SU-DHL-6 (cell line): ENCODE measurements at regions not wholly inside any gene's neighbourhood (a gene's known extent, or its start where the extent isn't known, plus 50 kb on each side); places are given as distances from the start of the nearest gene placed in this dataset.

Experiments used
- H2AFZ ChIP-seq: fragments of 200-600 bp; sonication (generic); 2 replicates; pipeline ENCODE4 v1.6.1; 2014; ENCODE audit warnings: low read depth, mild to moderate bottlenecking, moderate library complexity, mixed read lengths, antibody characterized with exemption, low read length; ENCODE audit not compliant: severe bottlenecking
- H3F3A ChIP-seq: fragments of 200-600 bp; shearing (Covaris generic); 2 replicates; pipeline ENCODE4 v1.6.0; 2016; ENCODE audit warnings: antibody characterized with exemption, mild to moderate bottlenecking; ENCODE audit not compliant: insufficient read depth
- H3K27ac ChIP-seq: fragments of 200-600 bp; sonication (generic); 2 replicates; pipeline ENCODE4 v1.5.1; 2016; ENCODE audit warnings: low read depth, mild to moderate bottlenecking, low read length, moderate library complexity, mixed read lengths
- H3K27me3 ChIP-seq: fragments of 200-600 bp; sonication (generic), shearing (Covaris generic); 2 replicates; pipeline ENCODE4 v1.6.0; 2014; ENCODE audit warnings: mild to moderate bottlenecking, low read length
- H3K36me3 ChIP-seq: fragments of 200-600 bp; sonication (generic); 2 replicates; pipeline ENCODE4 v1.6.1; 2014; ENCODE audit warnings: mild to moderate bottlenecking, low read length, mixed read lengths
- H3K4me2 ChIP-seq: fragments of 300-600, 200-600 bp; shearing (Covaris generic), sonication (generic); 2 replicates; pipeline ENCODE4 v1.6.0; 2014; ENCODE audit warnings: low read length, low read depth, mild to moderate bottlenecking; ENCODE audit not compliant: poor library complexity, severe bottlenecking
- H3K4me3 ChIP-seq: fragments of 200-600 bp; sonication (generic); 2 replicates; pipeline ENCODE4 v1.5.1; 2014; ENCODE audit warnings: antibody characterized with exemption, low read length, mild to moderate bottlenecking, mixed read lengths; ENCODE audit not compliant: insufficient read depth, poor library complexity, severe bottlenecking
- H3K79me2 ChIP-seq: fragments of 200-600 bp; sonication (generic); 2 replicates; pipeline ENCODE4 v1.6.1; 2014; ENCODE audit warnings: mild to moderate bottlenecking, low read length, moderate library complexity; ENCODE audit not compliant: insufficient read depth
- H3K9ac ChIP-seq: fragments of 200-600 bp; sonication (generic); 2 replicates; pipeline ENCODE4 v1.7.0; 2014; ENCODE audit warnings: mild to moderate bottlenecking, low read length
- H3K9me2 ChIP-seq: fragments of 200-600 bp; sonication (generic); replicated peaks from 2 replicates; pipeline ENCODE4 v1.6.1; 2014; ENCODE audit warnings: low read length; ENCODE audit not compliant: insufficient read depth
- H3K9me3 ChIP-seq: fragments of 200-600 bp; sonication (generic); 2 replicates; pipeline ENCODE4 v1.6.1; 2014; ENCODE audit warnings: low read length, mixed read lengths; ENCODE audit not compliant: insufficient read depth
- H4K20me1 ChIP-seq: fragments of 200-600 bp; sonication (generic); 2 replicates; pipeline ENCODE4 v1.6.1; 2014; ENCODE audit warnings: low read depth, mild to moderate bottlenecking, antibody characterized with exemption, low read length, moderate library complexity, mixed read lengths
- EZH2phosphoT487 ChIP-seq: fragments of 200-600 bp; sonication (generic), shearing (Covaris generic); conservative IDR thresholded peaks from 2 replicates; pipeline ENCODE4 v1.6.1; 2018; ENCODE audit warnings: mild to moderate bottlenecking, antibody characterized with exemption, low read length, moderate library complexity, mixed read lengths
- TF ChIP-seq, protein P1 (sequence below): fragments of 200-600 bp; sonication (generic); IDR thresholded peaks from one replicate; pipeline ENCODE4 v1.5.1; 2017; ENCODE audit warnings: antibody characterized with exemption, mild to moderate bottlenecking, low read length, moderate library complexity; ENCODE audit not compliant: insufficient read depth, poor library complexity, severe bottlenecking

- H3K9me3 ChIP-seq: no peaks in the 10 kb centered on the region
- H3K4me3 ChIP-seq: no peak overlapping the region
- no peaks in the 10 kb centered on the region for H3F3A ChIP-seq
- H3K4me2 ChIP-seq: no peak overlapping the region
- H3K9me2 ChIP-seq: no peaks in the 10 kb centered on the region
- no peaks in the 10 kb centered on the region for H3K27me3 ChIP-seq
- TF ChIP-seq, protein P1, sequence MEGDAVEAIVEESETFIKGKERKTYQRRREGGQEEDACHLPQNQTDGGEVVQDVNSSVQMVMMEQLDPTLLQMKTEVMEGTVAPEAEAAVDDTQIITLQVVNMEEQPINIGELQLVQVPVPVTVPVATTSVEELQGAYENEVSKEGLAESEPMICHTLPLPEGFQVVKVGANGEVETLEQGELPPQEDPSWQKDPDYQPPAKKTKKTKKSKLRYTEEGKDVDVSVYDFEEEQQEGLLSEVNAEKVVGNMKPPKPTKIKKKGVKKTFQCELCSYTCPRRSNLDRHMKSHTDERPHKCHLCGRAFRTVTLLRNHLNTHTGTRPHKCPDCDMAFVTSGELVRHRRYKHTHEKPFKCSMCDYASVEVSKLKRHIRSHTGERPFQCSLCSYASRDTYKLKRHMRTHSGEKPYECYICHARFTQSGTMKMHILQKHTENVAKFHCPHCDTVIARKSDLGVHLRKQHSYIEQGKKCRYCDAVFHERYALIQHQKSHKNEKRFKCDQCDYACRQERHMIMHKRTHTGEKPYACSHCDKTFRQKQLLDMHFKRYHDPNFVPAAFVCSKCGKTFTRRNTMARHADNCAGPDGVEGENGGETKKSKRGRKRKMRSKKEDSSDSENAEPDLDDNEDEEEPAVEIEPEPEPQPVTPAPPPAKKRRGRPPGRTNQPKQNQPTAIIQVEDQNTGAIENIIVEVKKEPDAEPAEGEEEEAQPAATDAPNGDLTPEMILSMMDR: no peak
- TF ChIP-seq EZH2phosphoT487: no peak
- no peaks in the 10 kb centered on the region for H3K36me3 ChIP-seq
- H3K9ac ChIP-seq: no peak overlapping the region
- H3K27ac ChIP-seq: no peak overlapping the region
- H4K20me1 ChIP-seq: no peaks in the 10 kb centered on the region
- no peaks in the 10 kb centered on the region for H3K79me2 ChIP-seq
- H2AFZ ChIP-seq: no peak overlapping the region
These were observed 255.6 kb downstream of the NSG2 start for GRCh38 chr5:174300941-174301761.

- H4K20me1 ChIP-seq: no peaks in the 10 kb centered on the region
- H3K9ac ChIP-seq: no peak overlapping the region
- H3K27ac ChIP-seq: no peak overlapping the region
- TF ChIP-seq, protein P1: no peak
- TF ChIP-seq EZH2phosphoT487: no peak
- H3K36me3 ChIP-seq: no peaks in the 10 kb centered on the region
- no peak overlapping the region for H3K4me2 ChIP-seq
- H3K79me2 ChIP-seq: no peaks in the 10 kb centered on the region
- no peaks in the 10 kb centered on the region for H3K9me3 ChIP-seq
- no peaks in the 10 kb centered on the region for H3K9me2 ChIP-seq
- H2AFZ ChIP-seq: no peak overlapping the region
- no peaks in the 10 kb centered on the region for H3K27me3 ChIP-seq
- H3K4me3 ChIP-seq: no peak overlapping the region
- no peaks in the 10 kb centered on the region for H3F3A ChIP-seq
These were observed 256.5 kb downstream of the NSG2 start for GRCh38 chr5:174301848-174302625.

- no peaks in the 10 kb centered on the region for H4K20me1 ChIP-seq
- no peak overlapping the region for H3K4me3 ChIP-seq
- no peak overlapping the region for H3K9ac ChIP-seq
- H2AFZ ChIP-seq: no peak overlapping the region
- no peaks in the 10 kb centered on the region for H3K36me3 ChIP-seq
- H3K79me2 ChIP-seq: no peaks in the 10 kb centered on the region
- no peaks in the 10 kb centered on the region for H3K9me3 ChIP-seq
- H3K27ac ChIP-seq: no peak overlapping the region
- no peaks in the 10 kb centered on the region for H3K9me2 ChIP-seq
- H3F3A ChIP-seq: no peaks in the 10 kb centered on the region
- H3K4me2 ChIP-seq: no peak overlapping the region
- no peaks in the 10 kb centered on the region for H3K27me3 ChIP-seq
- TF ChIP-seq EZH2phosphoT487: no peak
- TF ChIP-seq, protein P1: no peak
These were observed 257.5 kb downstream of the NSG2 start for GRCh38 chr5:174303035-174303434.
